HG03521 (cell line): ENCODE measurements at regions not wholly inside any gene's neighbourhood (a gene's known extent, or its start where the extent isn't known, plus 50 kb on each side); places are given as distances from the start of the nearest gene placed in this dataset.

Source experiments
- ATAC-seq: cut with Tn5 transposase; IDR thresholded peaks from one replicate; pipeline ENCODE4 v1.9.1; 2021; ENCODE audit warnings: mild to moderate bottlenecking, moderate library complexity; ENCODE audit not compliant: unreplicated experiment

DNA sequence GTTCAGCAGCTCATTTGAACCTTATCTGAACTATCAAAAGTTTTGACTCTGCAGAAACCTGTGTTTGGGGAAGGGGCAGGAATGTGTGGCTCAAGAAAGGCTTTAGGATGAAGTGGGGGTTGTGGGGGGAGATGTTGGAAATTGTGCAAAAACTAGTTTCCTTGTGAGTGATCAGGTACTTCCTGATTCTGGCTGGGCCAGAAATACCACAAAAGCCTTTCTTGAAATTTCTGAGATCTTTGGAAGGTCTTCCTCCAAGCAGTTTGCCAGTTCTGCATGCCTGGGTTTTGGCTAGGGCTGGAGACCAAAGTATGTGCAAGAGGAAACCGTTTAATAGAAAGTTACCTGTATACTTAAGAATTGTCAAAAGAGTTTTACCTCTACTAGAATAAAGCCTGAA, 116.6 kb downstream of the BMP2 start:
- no peak for ATAC-seq

DNA sequence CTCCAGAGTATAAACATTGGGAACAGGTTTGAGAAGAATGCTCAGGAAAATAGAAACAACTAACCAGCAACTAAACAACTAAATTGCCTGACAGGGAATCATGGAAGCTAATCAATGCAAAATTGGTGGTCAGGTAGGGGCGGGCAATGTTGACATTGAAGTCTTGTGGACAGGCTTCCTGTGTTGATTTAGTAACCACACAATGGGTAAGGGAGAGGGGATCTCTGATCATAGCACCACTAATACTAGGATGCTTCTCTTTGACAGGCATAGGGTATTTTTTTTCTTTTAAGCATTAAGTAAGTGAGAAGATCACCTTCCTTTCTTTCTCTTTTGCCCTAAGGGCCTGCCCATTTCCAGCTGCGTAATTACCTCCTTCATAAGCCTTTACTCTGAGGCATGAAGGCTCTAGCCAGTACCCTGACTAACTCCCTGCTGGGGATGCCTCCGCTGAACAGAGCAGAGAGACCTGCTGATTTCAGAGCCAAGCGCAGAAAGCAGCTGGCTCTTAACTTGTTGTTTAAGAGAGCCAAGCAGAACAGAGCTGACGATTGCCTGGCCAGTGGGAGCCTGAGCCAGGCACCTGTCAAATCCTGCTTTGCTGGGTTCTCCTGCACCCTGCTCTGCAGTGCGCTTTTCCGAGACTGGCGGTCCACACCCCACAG, 118.7 kb downstream of the BMP2 start:
- no peak for ATAC-seq

DNA sequence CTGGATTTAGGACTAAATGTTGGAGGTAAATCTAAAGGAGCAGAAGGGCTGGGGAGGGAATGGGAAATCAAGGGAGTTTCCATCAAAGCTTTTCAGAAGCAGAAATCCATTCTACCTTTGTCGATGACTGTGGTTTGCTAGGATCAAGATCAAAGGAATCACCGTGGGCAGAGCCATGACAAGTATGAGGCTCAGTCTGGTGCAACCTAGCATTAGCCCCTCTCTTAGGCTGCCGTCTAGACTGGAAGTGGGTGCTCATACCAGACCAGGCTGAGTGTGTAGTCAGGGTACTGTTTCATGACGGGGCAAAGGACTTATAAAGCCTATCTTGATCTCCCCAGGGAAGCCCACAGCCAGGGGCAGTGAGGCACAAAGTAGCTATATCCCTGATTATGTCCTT, 120.5 kb downstream of the BMP2 start:
- ATAC-seq, result no peak

DNA sequence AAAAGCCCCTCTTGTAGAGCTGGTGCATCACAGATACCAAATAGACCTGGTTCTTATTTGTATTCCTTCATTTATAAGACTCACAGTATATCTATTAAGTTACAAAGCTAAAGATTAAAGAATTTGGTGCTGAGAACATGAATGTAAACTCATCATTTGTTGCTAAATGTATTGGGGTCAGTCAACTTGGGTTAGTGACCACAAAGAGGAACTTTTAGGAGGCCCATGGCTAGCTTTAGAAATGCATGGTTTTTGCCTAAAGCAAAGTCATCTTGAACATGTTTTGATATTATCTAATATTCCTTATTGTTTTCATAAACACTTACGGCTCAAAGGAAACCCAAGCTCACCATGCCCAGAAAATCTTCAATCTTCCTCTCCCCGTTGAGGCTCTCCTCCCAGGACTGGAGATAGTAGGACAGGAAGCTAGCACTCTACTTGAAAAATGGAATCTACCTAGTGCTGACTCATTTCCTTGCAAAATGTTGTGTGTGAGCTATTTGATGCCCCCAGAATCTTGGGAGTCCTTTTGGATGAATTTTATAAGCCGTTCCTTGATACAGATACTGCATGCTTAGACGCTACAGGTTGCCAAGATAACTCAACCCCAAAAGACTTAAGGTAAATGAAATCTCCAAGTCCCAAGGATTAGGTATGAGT, 121.4 kb downstream of the BMP2 start:
- ATAC-seq, result no peak

DNA sequence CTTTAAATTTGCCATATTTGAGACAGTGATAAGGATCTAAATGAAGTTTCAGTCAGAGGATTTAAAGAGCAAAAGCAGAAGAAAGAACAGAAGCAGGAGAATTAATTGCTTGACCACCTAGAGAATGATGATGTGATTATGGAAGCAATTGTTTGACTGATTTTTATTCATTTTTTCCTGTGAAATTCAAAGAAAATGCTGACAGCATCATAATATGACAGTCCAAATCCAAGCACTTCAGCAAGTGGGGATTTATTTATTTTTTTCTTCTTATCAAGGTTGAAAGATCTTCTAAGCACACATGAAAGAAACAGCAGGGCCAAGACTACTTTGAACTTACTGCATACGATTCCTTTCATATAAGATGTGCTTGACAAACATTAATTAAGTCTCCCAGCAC, 125.2 kb downstream of the BMP2 start:
- no peak for ATAC-seq

DNA sequence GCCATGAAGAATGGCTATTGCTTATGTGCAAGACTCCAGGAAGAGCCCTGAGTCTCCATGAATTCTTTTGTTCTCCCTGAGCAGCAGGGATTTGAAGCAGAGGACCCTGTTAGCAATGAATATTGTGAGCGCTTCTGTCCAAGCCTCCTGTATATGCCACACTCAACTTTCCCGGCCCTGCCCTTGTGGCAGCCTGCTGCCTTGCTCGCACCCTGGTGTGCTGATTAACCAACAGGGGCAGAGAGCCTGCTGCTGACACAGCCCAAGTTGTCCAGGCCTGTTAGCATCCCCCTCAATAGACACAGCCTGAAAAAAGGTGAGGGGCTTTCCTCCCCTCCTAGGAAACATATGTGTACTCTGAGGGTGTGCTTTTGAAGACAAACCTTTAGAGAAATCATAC, 131.4 kb downstream of the BMP2 start:
- no peak for ATAC-seq

DNA sequence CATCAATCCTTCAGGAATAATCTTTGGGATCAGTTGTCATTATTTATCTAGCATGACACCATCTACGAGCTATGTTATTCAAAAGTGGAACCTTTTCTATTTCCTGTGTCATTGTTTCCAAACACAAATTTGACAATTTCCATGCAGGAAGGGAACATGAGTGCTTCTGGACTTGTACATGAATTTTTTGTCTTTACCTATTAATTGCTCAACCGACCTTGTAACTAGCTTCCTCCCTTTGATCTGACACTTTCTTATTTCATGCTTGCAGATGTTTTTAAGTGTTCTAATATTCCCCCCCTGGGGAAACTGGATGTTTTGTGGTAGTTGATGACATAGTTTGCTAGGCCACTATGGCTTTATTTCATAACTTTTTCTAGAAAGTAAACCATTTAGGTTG, 139.4 kb downstream of the BMP2 start:
- no peak for ATAC-seq

DNA sequence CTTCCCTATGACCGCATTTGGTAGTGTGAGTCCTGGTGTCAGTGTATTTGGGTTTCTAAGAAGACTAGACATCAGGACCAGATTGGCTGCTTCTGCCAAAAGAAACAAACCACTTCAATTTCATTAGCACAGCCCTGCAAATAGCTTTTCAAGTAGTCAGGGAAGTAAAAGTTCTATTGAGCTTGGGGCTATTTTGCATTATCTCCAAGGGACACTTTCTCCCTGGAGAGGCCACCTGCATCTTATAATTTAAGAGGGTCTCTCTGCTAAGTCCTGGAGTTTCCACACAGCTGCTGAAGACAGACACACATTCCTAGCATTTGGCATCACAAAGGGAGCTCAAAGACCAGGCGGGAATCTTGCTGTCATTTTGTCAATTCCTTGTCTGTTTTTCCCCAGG, 141.2 kb downstream of the BMP2 start:
- ATAC-seq, result no peak

DNA sequence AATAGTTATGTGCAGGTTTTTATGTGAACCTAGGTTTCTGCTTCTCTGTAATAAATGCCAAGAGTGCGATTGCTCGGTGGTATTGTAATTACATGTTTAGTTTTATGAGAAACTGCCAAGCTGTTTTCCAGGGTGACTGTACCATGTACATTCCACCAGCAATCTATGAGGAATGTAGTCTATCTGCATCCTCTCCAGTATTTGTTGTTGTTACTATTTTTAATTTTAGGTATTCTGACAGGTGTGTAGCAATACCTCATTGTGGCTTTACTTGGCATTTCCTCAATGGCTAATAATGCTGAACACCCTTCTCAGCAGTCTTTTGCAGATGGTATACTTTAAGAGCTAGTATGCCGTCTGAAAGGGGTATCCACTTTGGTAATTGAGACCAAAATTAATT, 142.1 kb downstream of the BMP2 start:
- ATAC-seq, result no peak

DNA sequence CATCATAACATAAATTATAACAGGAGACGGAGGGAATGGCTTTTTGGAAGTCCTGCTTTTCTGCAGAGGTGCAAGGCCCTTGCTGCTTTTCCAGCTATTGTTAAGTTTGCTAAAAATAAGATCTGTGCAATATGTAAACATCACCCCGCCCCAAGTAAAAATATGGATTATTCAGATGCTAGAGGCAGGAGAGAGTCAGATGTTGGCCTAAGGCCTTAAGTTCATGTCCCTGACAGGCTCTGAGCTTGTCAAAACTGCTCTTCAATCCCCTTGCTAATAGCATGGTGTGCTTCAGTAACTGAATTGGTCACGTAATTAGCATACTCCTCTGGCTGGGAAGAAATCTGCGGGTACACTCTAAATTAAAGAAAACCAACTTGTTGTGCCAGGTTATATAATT, 147.5 kb downstream of the BMP2 start:
- ATAC-seq, result no peak

DNA sequence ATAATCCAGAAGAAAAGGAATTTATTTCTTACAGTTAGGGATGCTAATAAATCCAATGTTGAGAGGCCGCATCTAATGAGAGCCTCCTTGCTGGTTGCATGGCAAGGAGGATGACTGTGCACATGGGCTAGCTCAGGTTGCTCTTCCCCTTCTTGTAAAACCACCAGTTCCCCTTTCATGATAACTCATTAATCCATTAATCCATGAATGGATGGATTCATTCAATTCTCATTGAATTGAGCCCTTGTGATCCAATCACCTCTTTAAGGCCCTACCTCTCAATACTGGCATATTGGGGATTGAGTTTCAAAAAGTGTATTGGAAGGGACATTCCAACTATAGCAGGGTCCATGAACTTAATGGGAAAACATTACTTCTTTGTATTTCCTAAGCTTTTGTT, 149.5 kb downstream of the BMP2 start:
- ATAC-seq, result no peak

DNA sequence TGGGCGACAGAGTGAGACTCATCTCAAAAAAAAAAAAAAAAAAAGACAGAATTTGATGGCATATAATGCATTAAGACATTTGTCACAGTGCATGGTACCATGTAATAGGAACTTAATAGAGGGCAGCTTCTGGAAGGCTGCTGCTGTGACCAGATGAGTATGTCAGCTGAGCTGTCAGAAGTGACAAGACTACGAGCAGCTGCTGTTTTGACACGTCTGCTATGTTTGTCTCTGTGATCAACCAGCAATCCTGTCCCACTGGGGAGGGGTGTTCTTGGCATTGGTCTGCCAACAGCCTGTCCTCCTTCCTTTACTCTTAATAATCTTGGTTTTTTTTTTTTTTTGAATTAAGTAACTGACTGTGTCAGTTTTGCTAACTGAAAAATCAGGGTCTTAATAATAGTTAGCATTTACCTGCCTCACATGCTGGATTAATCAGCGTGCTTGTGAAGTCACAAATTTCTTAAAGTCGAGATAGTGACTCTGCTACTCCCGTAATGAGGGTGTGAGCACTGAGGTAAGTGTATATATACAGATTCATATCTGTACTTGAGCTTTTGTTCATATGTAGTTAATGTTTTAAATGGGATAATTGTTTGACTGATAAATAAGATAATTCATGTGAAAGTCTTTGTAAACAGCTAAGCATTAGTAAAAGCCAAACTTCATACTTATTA, 152.4 kb downstream of the BMP2 start:
- no peak for ATAC-seq

DNA sequence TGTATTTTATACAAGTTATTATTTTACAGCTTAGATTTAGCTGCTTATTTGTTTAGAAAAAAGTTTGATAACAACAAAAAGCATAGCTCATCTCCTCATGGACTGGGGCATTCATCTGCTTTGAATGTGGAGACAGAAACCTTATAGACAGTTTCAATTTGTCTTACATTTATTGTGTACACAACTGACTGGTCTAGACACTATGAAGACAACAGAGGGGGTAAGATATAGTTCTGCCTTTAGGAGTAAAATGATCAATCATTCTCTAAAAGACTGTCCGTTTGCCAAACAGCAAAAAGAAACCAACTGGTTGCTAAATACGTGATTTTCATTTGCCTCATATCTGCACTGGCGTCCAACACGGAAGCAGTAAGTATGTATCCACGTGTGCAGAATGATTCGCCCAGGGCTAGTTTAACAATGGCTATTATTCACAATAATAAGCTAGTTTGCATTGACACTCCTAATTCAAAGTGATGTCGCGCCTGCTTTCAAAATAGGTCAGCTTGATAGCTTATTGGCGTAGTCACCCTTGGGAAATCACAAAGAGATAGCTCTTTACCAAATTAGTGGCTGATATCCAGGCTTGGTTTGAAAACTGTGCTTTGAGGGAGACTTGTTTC, 153.6 kb downstream of the BMP2 start:
- no peak for ATAC-seq

DNA sequence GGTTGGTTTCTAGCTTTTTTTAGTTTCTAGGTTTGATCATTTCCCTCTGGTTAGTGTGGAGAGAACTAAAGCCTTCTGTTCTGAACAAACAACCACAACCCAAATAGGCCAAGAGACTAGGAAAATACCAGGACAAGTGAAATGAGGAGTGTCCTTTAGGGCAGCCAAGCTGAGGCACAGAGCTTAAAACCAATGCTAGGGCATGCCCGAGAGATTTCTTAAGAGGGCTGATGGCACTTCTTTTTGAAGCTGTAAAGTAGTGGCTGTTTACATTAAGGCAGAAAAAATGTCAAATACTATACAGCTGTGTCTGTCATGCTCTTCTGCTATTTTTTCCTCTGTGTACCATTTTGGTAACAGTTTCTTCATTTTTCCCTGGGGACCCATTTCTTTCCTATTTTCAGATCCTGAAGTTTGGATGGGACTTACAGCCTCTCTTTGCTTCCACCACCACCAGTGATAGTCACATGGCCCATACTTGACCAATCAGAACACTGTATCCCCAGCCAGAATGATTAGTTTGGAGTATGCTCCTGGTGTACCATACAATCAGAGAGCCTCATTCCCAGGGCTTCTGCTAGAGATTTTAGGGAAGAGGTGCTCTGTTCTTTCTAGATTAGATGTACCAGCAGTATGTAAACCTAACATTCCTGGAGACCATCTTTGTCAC, 154.4 kb downstream of the BMP2 start:
- no peak for ATAC-seq

DNA sequence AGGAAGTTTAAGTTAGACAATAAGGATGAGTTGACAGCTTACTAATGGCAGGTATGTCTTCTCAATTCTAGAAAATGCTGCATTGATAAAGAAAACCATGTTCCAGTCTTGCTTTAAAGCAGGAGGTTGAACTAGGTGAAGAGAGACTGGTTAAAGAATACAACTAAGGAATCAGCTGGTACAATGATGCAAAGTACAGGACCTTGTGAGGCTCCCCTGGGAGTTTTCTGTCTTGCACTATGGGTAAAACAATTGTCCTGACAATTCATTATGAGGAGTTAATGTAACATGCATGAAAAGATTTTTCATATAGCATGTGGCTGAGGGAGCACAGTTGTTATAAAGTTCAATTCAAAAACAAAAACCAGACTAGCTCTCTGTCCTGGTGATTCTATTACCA, 157.2 kb downstream of the BMP2 start:
- ATAC-seq, result no peak

DNA sequence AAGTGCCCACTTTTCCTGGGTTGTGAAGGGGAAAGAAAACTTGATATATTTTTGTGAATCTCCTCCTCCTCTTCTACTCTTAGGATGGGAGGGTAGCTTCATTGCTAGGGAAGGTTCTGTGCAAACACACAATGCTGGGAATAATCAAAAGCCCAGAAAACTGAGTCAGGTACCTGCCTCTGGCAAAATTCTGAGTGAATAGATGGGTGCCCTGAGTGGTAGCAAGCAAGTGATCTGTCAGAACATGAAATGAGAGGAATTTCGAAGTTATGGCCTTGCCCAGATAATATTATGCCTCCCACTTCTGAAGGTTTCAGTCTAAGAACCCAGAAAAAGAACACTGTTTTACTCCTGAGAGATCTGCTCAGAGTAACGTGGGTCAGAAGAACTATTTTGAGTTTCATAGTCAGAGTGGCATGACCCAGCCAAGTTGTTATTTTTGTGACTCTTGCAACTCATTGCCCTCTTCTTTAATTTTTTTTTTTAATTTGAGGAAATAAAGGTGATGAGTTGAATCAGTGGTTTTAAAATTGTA, 158.3 kb downstream of the BMP2 start:
- ATAC-seq, result no peak

DNA sequence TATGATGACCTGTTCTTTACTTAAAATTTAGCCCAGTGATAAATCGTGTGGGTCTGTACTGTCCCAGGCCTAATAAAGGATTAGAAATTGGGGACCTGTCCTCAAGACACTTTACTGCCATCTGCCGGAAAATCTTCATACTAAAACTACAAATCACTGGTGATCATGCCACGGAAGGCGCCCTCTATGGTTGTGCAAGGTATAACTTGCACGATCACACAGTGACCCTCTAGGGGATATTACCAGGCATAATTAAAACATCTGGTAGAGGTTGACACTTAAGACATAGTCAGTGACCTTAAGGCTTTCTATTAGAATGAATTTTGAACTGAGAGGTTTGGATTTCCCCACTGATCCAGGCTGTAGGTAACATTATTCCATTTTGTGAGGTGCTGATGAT, 172.6 kb downstream of the BMP2 start:
- ATAC-seq, result no peak

DNA sequence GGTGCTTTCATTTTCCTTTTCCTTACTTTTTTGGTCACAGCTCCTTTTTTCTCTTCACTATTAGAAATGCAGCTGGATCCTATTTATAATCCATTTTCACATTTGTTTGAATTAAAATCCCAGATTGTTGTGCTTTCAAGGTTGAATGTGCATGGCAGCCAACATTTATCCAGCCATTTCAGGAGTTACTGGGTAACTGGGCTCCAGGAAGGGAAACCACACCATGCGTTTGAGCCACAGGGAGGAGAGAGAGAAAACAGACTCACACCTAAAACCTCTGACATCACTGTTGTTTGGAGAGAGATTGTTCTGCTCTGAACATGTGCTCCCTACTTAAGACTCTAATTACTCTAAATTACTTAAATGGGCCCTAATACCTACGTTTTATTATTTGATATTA, 173.4 kb downstream of the BMP2 start:
- no peak for ATAC-seq

DNA sequence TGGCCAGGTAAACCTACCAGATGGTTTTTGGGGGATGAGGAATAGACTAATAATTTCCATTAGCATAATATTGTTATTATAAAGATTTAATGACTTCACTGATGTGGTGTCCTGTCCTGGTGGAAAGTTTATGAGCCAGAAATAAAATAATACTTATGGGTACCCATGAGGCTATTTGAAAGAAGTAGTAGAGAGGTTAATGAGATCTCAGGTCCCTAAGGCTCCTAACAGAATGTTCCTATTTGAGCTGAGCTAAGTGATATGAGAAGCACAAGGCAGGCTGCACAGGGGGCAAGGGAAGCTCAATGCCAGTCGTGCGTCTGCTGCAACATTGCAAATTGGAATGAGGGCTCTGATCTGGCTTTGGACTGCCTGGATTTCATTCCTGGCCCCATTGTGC, 174.1 kb downstream of the BMP2 start:
- no peak for ATAC-seq

DNA sequence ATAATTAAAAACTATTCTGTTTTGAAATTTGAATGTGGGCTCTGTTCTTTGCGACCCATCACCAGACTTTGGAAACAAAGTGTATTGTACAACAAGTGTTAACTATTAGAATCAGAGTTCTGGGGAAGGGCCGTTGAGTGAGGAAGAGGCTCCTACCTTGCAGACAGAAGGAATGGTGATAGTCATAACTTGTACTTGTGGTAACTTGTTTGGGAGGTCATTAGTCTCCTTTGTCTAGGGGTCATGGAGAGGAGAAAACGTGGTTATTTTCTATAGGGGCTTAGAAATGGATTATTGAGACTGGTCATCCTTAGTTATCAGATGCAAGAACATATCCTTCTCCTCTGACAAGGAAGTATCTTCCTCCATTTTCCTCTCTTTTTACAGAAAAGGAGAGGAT, 174.8 kb downstream of the BMP2 start:
- ATAC-seq, result no peak

DNA sequence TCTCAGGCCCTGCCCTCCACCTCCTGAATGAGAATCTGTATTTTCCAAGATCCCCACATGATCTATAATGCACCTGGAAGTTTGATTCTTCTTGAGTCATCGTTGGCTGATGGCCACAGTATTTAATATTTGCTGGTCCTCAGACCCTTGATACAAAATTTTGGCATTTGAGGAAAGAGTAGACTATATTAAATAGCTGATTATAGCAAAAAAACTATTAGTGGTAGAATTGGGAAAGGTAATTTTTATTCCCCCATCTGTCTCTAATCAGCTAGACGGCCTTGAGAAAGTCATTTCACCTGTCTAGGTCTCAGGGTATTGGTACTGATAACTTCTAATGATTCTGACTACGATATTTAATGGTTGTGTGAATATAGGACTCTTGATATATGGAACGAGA, 176.8 kb downstream of the BMP2 start:
- no peak for ATAC-seq
